Large intestine (tissue), 3 donors: ENCODE measurements at regions not wholly inside any gene's neighbourhood (a gene's known extent, or its start where the extent isn't known, plus 50 kb on each side); places are given as distances from the start of the nearest gene placed in this dataset.

Experiments used
- DNase-seq, 2 donors: peaks; one replicate each; pipeline versions ENCODE4 v3.0.0 to v3.0.0-alpha.2; 2013
- H3K27ac ChIP-seq: one replicate; pipeline ENCODE4 v1.5.1; 2013; ENCODE audit warnings: low read length
- H3K27me3 ChIP-seq: 2 replicates; pipeline ENCODE4 v1.6.1; 2013; ENCODE audit warnings: low read length; ENCODE audit not compliant: control insufficient read depth, insufficient read depth
- H3K36me3 ChIP-seq: 2 replicates; pipeline ENCODE4 v1.6.1; 2013; ENCODE audit warnings: low read length; ENCODE audit not compliant: control insufficient read depth, insufficient read depth
- H3K4me1 ChIP-seq: one replicate; pipeline ENCODE4 v1.6.1; 2013; ENCODE audit warnings: low read length; ENCODE audit not compliant: control insufficient read depth, insufficient read depth
- H3K4me3 ChIP-seq: one replicate; pipeline ENCODE4 v1.5.1; 2013; ENCODE audit warnings: low read length
- H3K9me3 ChIP-seq: one replicate; pipeline ENCODE4 v1.6.1; 2013; ENCODE audit warnings: mild to moderate bottlenecking, low read depth, low read length, moderate library complexity; ENCODE audit not compliant: control insufficient read depth
- WGBS: methylation state at CpG from one replicate; pipeline ENCODE4 v1.1.5; 2013; ENCODE audit warnings: low lambda C conversion rate; ENCODE audit not compliant: insufficient coverage; 5-methylcytosine and 5-hydroxymethylcytosine counted together

DNA sequence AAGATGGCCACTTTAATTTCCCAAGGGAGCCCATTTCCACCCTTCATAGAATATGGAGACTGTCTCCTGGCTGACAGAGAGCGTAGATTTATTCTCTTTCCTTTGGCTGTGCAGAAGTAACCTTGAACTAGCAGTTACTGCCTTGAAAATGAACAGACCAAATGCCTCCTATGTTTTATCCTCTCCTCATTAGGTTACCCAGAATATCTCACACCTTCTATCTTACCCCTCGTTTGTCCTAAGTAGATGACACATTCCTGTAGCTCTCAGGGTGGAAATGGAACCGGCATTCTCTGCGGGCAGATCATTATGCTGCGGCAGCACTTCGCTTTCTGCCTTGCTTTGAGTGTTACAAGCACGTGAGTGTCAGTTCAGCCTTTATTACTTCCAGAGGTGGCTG lies 336.5 kb downstream of the DCDC2C start:
- Histone ChIP-seq H3K4me1 (no peaks in the 10 kb centered on the region), H3K4me3 (no peak overlapping the region), H3K9me3 (no peaks in the 10 kb centered on the region), H3K27me3 (no peaks in the 10 kb centered on the region), H3K27ac (no peak overlapping the region), H3K36me3 (no peaks in the 10 kb centered on the region)
- no peak for DNase-seq
- WGBS, result no CpG with 5 or more reads among the region's 7 CpGs

- WGBS, result no CpG with 5 or more reads among the region's 9 CpGs
- Histone ChIP-seq H3K27ac (no peak overlapping the region), H3K4me1 (no peaks in the 10 kb centered on the region), H3K9me3 (no peaks in the 10 kb centered on the region), H3K27me3 (no peaks in the 10 kb centered on the region), H3K4me3 (no peak overlapping the region), H3K36me3 (no peaks in the 10 kb centered on the region)
- DNase-seq, result no peak
These were observed 344.9 kb downstream of the DCDC2C start for GRCh38 chr2:4047961-4048891.

DNA sequence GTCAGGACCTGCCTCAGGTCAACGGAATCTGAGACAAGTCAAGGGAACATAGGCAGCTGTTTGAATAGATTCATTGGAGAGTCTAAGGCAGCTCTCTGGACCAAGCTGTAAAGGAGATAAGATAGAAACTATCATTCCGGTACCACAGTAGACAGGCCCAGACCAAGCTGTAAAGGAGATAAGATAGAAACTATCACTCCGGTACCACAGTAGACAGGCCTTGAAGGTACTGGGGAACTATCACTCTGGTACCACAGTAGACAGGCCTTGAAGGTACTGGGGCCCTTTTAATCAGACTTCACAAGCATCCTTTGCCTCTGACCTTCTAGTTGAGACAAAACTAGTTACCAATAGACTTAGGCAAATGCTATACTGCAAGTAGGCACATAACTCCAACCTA lies 346.1 kb downstream of the DCDC2C start:
- no peaks in the 10 kb centered on the region for H3K36me3 ChIP-seq

GRCh38 chr2:4053769-4054493 lies 350.6 kb downstream of the DCDC2C start:
- no peaks in the 10 kb centered on the region for H3K9me3 ChIP-seq
- H3K27me3 ChIP-seq, result no peaks in the 10 kb centered on the region
- no peaks in the 10 kb centered on the region for H3K4me1 ChIP-seq
- H3K27ac ChIP-seq, result no peak overlapping the region
- WGBS, result no CpG with 5 or more reads among the region's 7 CpGs
- H3K36me3 ChIP-seq, result no peaks in the 10 kb centered on the region
- no peak for DNase-seq
- no peak overlapping the region for H3K4me3 ChIP-seq

More for the DNA sequence above, 346.1 kb downstream of the DCDC2C start:
- H3K27ac ChIP-seq, result no peak overlapping the region
- no peak for DNase-seq
- WGBS, result 100% methylated on average over 1 of the region's 3 CpGs
- no peaks in the 10 kb centered on the region for H3K27me3 ChIP-seq
- no peaks in the 10 kb centered on the region for H3K9me3 ChIP-seq
- no peak overlapping the region for H3K4me3 ChIP-seq
- H3K4me1 ChIP-seq, result no peaks in the 10 kb centered on the region

- no CpG with 5 or more reads among the region's 4 CpGs for WGBS
- H3K27ac ChIP-seq, result no peak overlapping the region
- H3K27me3 ChIP-seq, result no peaks in the 10 kb centered on the region
- no peak for DNase-seq
- H3K9me3 ChIP-seq, result peaks cover 2% of the 10 kb centered on the region
- no peaks in the 10 kb centered on the region for H3K4me1 ChIP-seq
- no peaks in the 10 kb centered on the region for H3K36me3 ChIP-seq
- H3K4me3 ChIP-seq, result no peak overlapping the region
These were observed 362.8 kb downstream of the DCDC2C start for GRCh38 chr2:4066217-4066616.

DNA sequence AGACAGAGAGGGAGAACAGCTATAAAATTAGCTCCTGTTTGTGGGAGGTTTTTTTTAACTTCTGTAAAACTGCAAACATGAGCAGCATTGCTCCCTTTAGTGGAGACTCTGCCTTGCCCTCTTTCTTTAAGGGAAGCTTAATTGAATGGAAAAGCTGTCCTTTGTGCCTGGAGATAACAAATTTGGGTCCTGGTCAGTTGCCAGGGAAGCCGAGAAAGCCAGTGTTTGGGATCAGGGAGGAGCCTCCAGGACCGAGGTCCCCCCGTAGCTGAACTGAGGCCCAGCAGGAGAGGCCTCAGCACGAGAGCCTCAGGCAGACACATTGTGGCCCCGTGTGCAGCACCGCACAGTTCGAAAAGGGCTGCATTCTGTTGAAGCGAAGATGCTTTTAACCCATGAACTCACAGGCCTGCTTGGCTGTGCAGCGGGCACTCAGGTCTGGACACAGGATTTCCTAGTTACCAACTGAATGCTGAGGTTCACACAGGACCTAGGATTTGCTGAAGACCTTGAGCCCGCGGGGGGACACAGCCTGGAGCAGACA lies 369.7 kb downstream of the DCDC2C start:
- H3K4me1 ChIP-seq, result no peaks in the 10 kb centered on the region
- H3K36me3 ChIP-seq, result no peaks in the 10 kb centered on the region
- H3K27me3 ChIP-seq, result no peaks in the 10 kb centered on the region
- no CpG with 5 or more reads among the region's 11 CpGs for WGBS
- no peak overlapping the region for H3K27ac ChIP-seq
- H3K9me3 ChIP-seq, result peaks cover 2% of the 10 kb centered on the region
- H3K4me3 ChIP-seq, result no peak overlapping the region
- DNase-seq, result no peak

DNA sequence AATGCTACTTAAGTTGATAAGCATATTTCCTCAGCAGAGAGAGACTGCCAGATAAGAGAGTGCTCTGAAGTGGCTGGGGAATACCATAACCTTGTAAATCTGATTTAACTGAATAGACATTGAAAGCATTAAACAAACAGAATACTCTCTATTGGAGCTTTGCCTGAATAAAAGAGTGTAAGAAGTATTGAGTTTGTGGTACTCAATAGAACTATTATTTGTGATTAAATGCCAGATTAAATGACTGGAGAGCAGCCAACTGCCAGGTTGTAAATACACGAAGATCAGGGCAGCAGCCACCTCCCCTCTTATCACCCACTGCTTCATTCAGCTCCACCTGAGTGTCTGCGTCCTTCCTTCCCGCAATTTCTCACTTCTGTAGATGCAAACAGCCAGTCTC lies 373.6 kb downstream of the DCDC2C start:
- Histone ChIP-seq H3K27ac (no peak overlapping the region), H3K9me3 (peaks cover 2% of the 10 kb centered on the region), H3K4me3 (no peak overlapping the region), H3K4me1 (no peaks in the 10 kb centered on the region), H3K36me3 (no peaks in the 10 kb centered on the region), H3K27me3 (no peaks in the 10 kb centered on the region)
- WGBS, result 43% methylated on average over 1 of the region's 3 CpGs
- no peak for DNase-seq

DNA sequence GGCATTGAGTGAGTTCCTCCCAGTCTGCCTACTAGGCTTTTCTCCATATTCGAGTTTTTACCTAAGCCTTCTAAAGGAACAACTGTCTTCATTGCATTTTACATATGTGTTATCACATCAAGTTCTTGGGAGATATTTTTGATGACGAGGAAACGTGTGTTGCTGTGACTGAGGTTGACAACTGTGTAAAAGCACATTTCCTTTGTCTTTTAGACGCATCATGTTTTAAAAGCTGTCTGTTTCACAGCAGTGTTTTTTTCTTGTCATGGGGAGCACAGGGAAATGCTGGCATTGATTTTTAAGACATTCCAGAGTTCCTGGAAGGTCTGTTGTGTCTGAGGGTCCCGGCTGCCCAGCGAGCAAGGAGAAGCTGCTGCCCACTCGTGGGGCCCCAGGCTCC lies 381.8 kb downstream of the DCDC2C start:
- no peaks in the 10 kb centered on the region for H3K27me3 ChIP-seq
- DNase-seq, result no peak
- peaks cover 8% of the 10 kb centered on the region for H3K9me3 ChIP-seq
- no peaks in the 10 kb centered on the region for H3K36me3 ChIP-seq
- no peaks in the 10 kb centered on the region for H3K4me1 ChIP-seq
- no peak overlapping the region for H3K4me3 ChIP-seq
- WGBS, result 0% methylated on average over 1 of the region's 7 CpGs
- H3K27ac ChIP-seq, result no peak overlapping the region

DNA sequence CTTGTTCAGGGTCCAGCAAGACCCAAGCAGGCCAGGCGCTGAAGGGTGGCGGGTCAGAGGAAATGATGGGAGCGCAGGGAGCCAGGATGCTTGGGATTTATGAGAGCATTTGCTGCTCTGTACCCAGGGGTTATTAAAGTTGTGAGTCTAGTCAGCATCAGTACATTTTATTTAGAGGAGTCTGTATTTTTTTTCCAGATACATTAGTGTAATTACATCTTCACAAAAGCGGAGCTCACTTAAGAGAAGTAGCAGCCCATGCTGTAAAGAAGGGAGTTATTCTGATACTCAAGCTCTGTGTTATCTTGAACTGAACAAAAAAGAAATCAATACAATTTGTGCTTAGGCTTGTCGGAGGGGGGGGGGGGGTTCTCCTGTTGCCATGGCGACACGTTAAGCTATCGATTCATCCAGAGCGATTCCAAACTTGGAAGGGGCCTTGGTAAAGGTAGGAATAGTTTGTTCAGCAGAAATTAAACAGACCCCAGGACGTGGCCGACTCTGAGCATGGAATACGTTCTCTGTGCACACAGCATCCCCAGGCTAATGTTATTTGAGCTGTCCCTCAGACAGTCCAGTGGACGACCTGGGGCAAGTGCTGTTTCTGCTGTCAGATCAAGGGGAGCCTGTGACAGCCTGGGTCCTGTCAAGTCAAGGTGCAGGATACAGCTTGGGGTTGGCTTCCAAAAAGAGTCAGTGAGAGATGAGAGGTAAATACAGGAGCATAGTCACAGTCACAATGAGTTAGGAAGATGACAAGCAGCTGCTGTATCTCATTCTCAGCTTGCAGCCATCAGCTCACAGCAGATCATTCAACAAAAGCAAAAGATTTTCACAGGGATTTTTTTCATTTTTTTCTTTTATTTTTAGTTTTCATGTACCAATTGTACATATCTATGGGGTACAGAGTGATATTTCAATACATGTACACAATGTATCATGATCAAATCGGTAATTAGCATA lies 387.6 kb downstream of the DCDC2C start:
- Histone ChIP-seq H3K27me3 (no peaks in the 10 kb centered on the region), H3K36me3 (no peaks in the 10 kb centered on the region), H3K4me1 (no peaks in the 10 kb centered on the region), H3K9me3 (peaks cover 6% of the 10 kb centered on the region), H3K4me3 (no peak overlapping the region), H3K27ac (no peak overlapping the region)
- no peak for DNase-seq
- WGBS, result 80% methylated on average over 1 of the region's 14 CpGs

GRCh38 chr2:4091869-4092268 lies 388.5 kb downstream of the DCDC2C start:
- H3K4me1 ChIP-seq, result no peaks in the 10 kb centered on the region
- H3K36me3 ChIP-seq, result no peaks in the 10 kb centered on the region
- 100% methylated on average over 2 of the region's 3 CpGs for WGBS
- no peak overlapping the region for H3K4me3 ChIP-seq
- H3K27ac ChIP-seq, result no peak overlapping the region
- no peak for DNase-seq
- peaks cover 3% of the 10 kb centered on the region for H3K9me3 ChIP-seq
- no peaks in the 10 kb centered on the region for H3K27me3 ChIP-seq
